GM18517 (cell line): ENCODE measurements at regions not wholly inside any gene's neighbourhood (a gene's known extent, or its start where the extent isn't known, plus 50 kb on each side); places are given as distances from the start of the nearest gene placed in this dataset.

Experiments
- ATAC-seq: cut with Tn5 transposase; IDR thresholded peaks from one replicate; pipeline ENCODE4 v1.9.1; 2021; ENCODE audit warnings: mild to moderate bottlenecking, moderate library complexity; ENCODE audit not compliant: unreplicated experiment

- no peak for ATAC-seq
Measured at GRCh38 chr18:78895207-78896001, 84.2 kb upstream of the SALL3 start.

GRCh38 chr18:78896111-78896905, 83.3 kb upstream of the SALL3 start:
- no peak for ATAC-seq

- ATAC-seq, result no peak
Measured at GRCh38 chr18:78898066-78898465, 81.6 kb upstream of the SALL3 start.

- ATAC-seq, result no peak
Measured at GRCh38 chr18:78898635-78899034, 81.0 kb upstream of the SALL3 start.

- no peak for ATAC-seq
Measured at GRCh38 chr18:78899241-78899640, 80.4 kb upstream of the SALL3 start.

- ATAC-seq, result no peak
Measured at GRCh38 chr18:78900938-78901909, 78.4 kb upstream of the SALL3 start.

GRCh38 chr18:78901923-78902794, 77.5 kb upstream of the SALL3 start:
- no peak for ATAC-seq

GRCh38 chr18:78902795-78903435, 76.7 kb upstream of the SALL3 start:
- no peak for ATAC-seq

GRCh38 chr18:78903436-78904178, 76.0 kb upstream of the SALL3 start:
- no peak for ATAC-seq

GRCh38 chr18:78904179-78904531, 75.5 kb upstream of the SALL3 start:
- no peak for ATAC-seq

- no peak for ATAC-seq
Measured at GRCh38 chr18:78905334-78905733, 74.3 kb upstream of the SALL3 start.

- no peak for ATAC-seq
Measured at GRCh38 chr18:78906066-78906465, 73.6 kb upstream of the SALL3 start.

- ATAC-seq, result no peak
Measured at GRCh38 chr18:78908462-78909260, 71.0 kb upstream of the SALL3 start.

- ATAC-seq, result no peak
Measured at GRCh38 chr18:78911751-78912283, 67.8 kb upstream of the SALL3 start.

GRCh38 chr18:78912336-78912735, 67.3 kb upstream of the SALL3 start:
- ATAC-seq, result no peak

GRCh38 chr18:78912844-78913243, 66.8 kb upstream of the SALL3 start:
- no peak for ATAC-seq

- ATAC-seq, result no peak
Measured at GRCh38 chr18:78913395-78913794, 66.2 kb upstream of the SALL3 start.

- ATAC-seq, result no peak
Measured at GRCh38 chr18:78913830-78914231, 65.8 kb upstream of the SALL3 start.
